Activated CD8-positive, alpha-beta T cell treated with anti-CD3 and anti-CD28 coated beads for 36 hours (primary cell): ENCODE measurements at regions not wholly inside any gene's neighbourhood (a gene's known extent, or its start where the extent isn't known, plus 50 kb on each side); places are given as distances from the start of the nearest gene placed in this dataset.
A peak's percentile ranks its signal among the peaks of the same experiment; 100 is the strongest.

Experiments used
- ATAC-seq: fragments of 200-7000 bp; cut with Tn5 transposase; one replicate; pipeline ENCODE4 v1.10.0; 2021; ENCODE audit warnings: mild to moderate bottlenecking, moderate library complexity
- CTCF ChIA-PET: fragments of 350-600 bp; sonication (Branson Sonifier 250); formaldehyde crosslinking; loops from one replicate; lab custom pipeline; 2021; ENCODE audit warnings: antibody characterized with exemption; lab: Charles Lee
- POLR2A ChIA-PET: fragments of 350-600 bp; sonication (Branson Sonifier 250); formaldehyde crosslinking; loops from one replicate; lab custom pipeline; 2021; ENCODE audit warnings: antibody characterized with exemption; lab: Charles Lee
- DNase-seq: peaks from one replicate; pipeline ENCODE4 v3.0.0-alpha.2; 2020
- H3K27ac Mint-ChIP-seq: one replicate; pipeline ENCODE4 v1.8.0; 2021; ENCODE audit warnings: mild to moderate bottlenecking, mixed read lengths
- H3K27me3 Mint-ChIP-seq: one replicate; pipeline ENCODE4 v1.8.0; 2021; ENCODE audit warnings: mixed read lengths
- H3K36me3 Mint-ChIP-seq: one replicate; pipeline ENCODE4 v1.8.0; 2021; ENCODE audit warnings: low read depth, mixed read lengths
- H3K4me1 Mint-ChIP-seq: one replicate; pipeline ENCODE4 v1.8.0; 2021; ENCODE audit warnings: low read depth, mixed read lengths
- H3K4me3 Mint-ChIP-seq: one replicate; pipeline ENCODE4 v1.8.0; 2021; ENCODE audit warnings: mild to moderate bottlenecking, moderate library complexity, mixed read lengths
- H3K9me3 Mint-ChIP-seq: one replicate; pipeline ENCODE4 v1.8.0; 2021; ENCODE audit warnings: mixed read lengths
- CTCF ChIP-seq: fragments of 200-600 bp; IDR thresholded peaks from one replicate; pipeline ENCODE4 v1.8.0; 2022; ENCODE audit warnings: antibody characterized with exemption, mild to moderate bottlenecking
- intact Hi-C: fragments of 100-400 bp; cut with micrococcal nuclease; formaldehyde crosslinking; loops from one replicate; pipeline ENCODE4 v1.10.0; 2022

DNA sequence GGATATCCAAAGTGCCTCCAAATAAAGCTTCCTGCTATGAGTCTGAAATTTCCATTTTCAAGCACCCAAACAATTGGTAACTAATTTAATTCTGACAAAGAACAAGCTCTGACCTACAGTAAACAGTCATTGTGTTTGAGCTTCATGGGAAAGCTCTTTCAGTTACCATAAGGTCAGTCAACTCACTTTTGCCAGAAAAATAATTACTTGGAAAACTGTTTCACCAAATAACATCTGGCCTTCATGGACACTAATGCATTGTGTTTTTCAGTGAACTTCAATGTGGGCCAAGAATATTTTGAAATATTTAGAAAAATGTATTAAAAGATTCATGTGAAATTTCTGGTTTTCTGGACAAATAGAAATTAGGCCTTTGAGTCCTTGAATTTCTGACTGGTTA, 369.9 kb downstream of the GALR1 start:
- H3K4me3 Mint-ChIP-seq: no peak overlapping the region
- CTCF ChIA-PET: no interaction called here
- peaks cover 10% of the 10 kb centered on the region for H3K4me1 Mint-ChIP-seq
- no peak for TF ChIP-seq CTCF
- POLR2A ChIA-PET: no interaction called here
- no peaks in the 10 kb centered on the region for H3K9me3 Mint-ChIP-seq
- intact Hi-C loops: no loop called here
- no peak for ATAC-seq
- DNase-seq: no peak
- H3K36me3 Mint-ChIP-seq: no peaks in the 10 kb centered on the region
- H3K27ac Mint-ChIP-seq: no peak overlapping the region
- H3K27me3 Mint-ChIP-seq: peaks cover 5% of the 10 kb centered on the region

DNA sequence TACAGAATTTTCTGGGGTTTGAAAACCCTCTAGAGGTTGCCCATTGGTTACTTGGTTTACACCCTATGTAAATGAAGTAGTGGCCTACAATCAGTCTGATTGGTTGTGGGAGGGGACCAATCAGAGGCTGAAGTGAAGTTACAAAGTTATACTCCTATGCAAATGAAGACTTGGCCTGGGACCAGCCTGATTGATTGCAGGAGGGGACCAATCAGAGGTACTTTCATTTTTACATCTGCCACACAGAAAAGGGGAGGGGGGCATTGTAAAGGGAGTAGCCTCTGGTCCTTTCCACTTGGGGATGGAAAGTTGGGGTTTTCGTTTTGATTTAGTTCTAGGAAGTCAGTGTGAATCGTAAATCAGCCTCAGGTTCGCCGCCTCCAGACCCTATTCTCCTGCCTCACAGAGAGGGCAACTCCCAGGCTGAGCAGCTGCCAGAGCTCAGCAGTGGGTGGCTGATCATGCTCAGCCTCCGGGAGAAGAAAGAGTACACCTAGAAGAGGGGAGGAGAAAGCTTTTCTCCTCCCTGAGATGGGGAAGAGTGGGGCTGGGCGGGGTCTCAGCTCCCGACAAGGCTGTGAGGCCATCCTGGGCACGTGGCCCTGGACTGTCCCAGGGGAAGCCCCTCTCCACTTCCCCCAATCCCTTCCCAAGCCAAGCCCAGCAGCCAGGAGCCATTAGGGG, 372.5 kb downstream of the GALR1 start:
- Mint-ChIP-seq H3K27ac (no peak overlapping the region), H3K4me3 (no peak overlapping the region), H3K4me1 (peaks cover 10% of the 10 kb centered on the region), H3K9me3 (no peaks in the 10 kb centered on the region), H3K36me3 (no peaks in the 10 kb centered on the region), H3K27me3 (peaks cover 3% of the 10 kb centered on the region)
- POLR2A ChIA-PET: no interaction called here
- CTCF ChIA-PET: no interaction called here
- TF ChIP-seq CTCF: no peak
- intact Hi-C loops: no loop called here
- peak; percentile 53 for ATAC-seq
- peak; percentile 12 for DNase-seq

DNA sequence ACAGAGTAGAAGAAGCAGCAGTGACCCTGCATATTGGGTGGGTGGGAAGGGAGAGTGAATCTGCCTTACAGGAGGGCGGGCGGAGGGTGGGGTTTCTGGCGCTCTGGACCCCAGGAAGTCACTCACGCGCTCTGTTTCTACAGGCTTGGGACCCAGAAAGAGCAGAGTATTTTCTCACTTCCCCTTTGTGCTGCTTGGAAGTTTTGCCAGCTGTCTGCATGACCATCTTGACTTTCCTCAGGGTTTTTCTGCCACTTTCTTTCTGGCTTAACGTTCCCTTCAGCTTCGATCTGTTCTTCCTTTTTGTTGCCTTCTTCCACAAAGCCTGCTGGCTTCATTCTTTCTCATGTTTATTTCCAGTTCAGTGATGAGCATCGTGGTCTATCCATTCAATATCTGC, 383.1 kb downstream of the GALR1 start:
- TF ChIP-seq CTCF: no peak
- ChIA-PET POLR2A (no interaction called here), CTCF (no interaction called here)
- H3K4me1 Mint-ChIP-seq: no peaks in the 10 kb centered on the region
- H3K9me3 Mint-ChIP-seq: no peaks in the 10 kb centered on the region
- no peaks in the 10 kb centered on the region for H3K36me3 Mint-ChIP-seq
- intact Hi-C loops: no loop called here
- ATAC-seq (no peak), DNase-seq (no peak)
- H3K4me3 Mint-ChIP-seq: no peak overlapping the region
- H3K27me3 Mint-ChIP-seq: peaks cover 16% of the 10 kb centered on the region
- H3K27ac Mint-ChIP-seq: no peak overlapping the region

- ATAC-seq: no peak
- H3K4me1 Mint-ChIP-seq: no peaks in the 10 kb centered on the region
- TF ChIP-seq CTCF: no peak
- POLR2A ChIA-PET: no interaction called here
- H3K36me3 Mint-ChIP-seq: no peaks in the 10 kb centered on the region
- H3K9me3 Mint-ChIP-seq: no peaks in the 10 kb centered on the region
- peaks cover 20% of the 10 kb centered on the region for H3K27me3 Mint-ChIP-seq
- no peak for DNase-seq
- H3K4me3 Mint-ChIP-seq: no peak overlapping the region
- intact Hi-C loops: no loop called here
- no peak overlapping the region for H3K27ac Mint-ChIP-seq
- CTCF ChIA-PET: interaction anchor here (1.3 kb wide), 1 partner anchor 10 kb away, joined by 3 read pairs; no protein-coding TSS in a partner anchor
Observed at GRCh38 chr18:77634494-77634893, 384.8 kb downstream of the GALR1 start.

DNA sequence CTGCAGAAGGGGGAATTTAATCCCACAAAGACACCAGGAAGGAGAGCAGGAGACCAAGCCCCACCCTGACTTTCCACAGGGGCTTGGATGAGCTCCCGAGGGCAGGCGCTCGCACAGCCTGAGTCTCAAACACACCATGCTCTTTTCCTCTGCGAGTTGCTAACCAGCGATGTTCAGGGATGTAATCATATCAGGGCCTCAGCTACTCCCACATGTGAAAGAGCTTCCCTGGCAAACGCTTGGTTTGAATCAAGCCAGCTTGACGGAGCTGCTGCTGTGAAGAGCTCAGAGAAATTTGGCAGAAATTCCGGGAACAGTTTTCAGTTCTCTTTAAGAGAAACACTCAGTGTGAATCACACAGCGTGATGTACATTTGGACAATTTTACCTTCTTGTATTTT, 385.8 kb downstream of the GALR1 start:
- H3K9me3 Mint-ChIP-seq: no peaks in the 10 kb centered on the region
- ATAC-seq (no peak), DNase-seq (no peak)
- ChIA-PET CTCF (no interaction called here), POLR2A (no interaction called here)
- no peak overlapping the region for H3K27ac Mint-ChIP-seq
- H3K27me3 Mint-ChIP-seq: peaks cover 19% of the 10 kb centered on the region
- no peak for TF ChIP-seq CTCF
- H3K36me3 Mint-ChIP-seq: no peaks in the 10 kb centered on the region
- intact Hi-C loops: no loop called here
- H3K4me1 Mint-ChIP-seq: no peaks in the 10 kb centered on the region
- H3K4me3 Mint-ChIP-seq: no peak overlapping the region
